AG04449 (cell line): ENCODE measurements at regions not wholly inside any gene's neighbourhood (a gene's known extent, or its start where the extent isn't known, plus 50 kb on each side); places are given as distances from the start of the nearest gene placed in this dataset.

ENCODE experiments used
- CTCF ChIA-PET: fragments of 350-600 bp; formaldehyde crosslinking; extraction: SDS; loops from one replicate; lab custom pipeline; 2021; ENCODE audit warnings: antibody characterized with exemption; lab: Yijun Ruan, JAX
- POLR2A ChIA-PET: fragments of 400-600, 350-600 bp; formaldehyde crosslinking; extraction: SDS; loops from one replicate; lab custom pipeline; 2020; ENCODE audit warnings: antibody characterized with exemption, inconsistent platforms; lab: Yijun Ruan, JAX
- DNase-seq: peaks from one replicate; pipeline ENCODE4 v3.0.0-alpha.2; 2010; ENCODE audit warnings: low read depth, low spot score
- H3K4me3 ChIP-seq: 2 replicates; pipeline ENCODE4 v1.5.1; 2011; ENCODE audit warnings: low read depth, mild to moderate bottlenecking, control low read depth, low read length
- TF ChIP-seq, protein P1 (sequence below): IDR thresholded peaks from one replicate; pipeline ENCODE4 v1.5.1; 2011; ENCODE audit warnings: mild to moderate bottlenecking, moderate library complexity, low read length, control low read depth, inconsistent platforms; ENCODE audit not compliant: insufficient read depth; ENCODE audit errors: missing control alignments

GRCh38 chr2:60251247-60251646 lies 302.2 kb downstream of the BCL11A start:
- H3K4me3 ChIP-seq: no peak overlapping the region
- ChIA-PET CTCF (no interaction called here), POLR2A (no interaction called here)
- TF ChIP-seq, protein P1, sequence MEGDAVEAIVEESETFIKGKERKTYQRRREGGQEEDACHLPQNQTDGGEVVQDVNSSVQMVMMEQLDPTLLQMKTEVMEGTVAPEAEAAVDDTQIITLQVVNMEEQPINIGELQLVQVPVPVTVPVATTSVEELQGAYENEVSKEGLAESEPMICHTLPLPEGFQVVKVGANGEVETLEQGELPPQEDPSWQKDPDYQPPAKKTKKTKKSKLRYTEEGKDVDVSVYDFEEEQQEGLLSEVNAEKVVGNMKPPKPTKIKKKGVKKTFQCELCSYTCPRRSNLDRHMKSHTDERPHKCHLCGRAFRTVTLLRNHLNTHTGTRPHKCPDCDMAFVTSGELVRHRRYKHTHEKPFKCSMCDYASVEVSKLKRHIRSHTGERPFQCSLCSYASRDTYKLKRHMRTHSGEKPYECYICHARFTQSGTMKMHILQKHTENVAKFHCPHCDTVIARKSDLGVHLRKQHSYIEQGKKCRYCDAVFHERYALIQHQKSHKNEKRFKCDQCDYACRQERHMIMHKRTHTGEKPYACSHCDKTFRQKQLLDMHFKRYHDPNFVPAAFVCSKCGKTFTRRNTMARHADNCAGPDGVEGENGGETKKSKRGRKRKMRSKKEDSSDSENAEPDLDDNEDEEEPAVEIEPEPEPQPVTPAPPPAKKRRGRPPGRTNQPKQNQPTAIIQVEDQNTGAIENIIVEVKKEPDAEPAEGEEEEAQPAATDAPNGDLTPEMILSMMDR: no peak
- DNase-seq: no peak

GRCh38 chr2:60249879-60250278 lies 303.6 kb downstream of the BCL11A start:
- no peak overlapping the region for H3K4me3 ChIP-seq
- no peak for DNase-seq
- TF ChIP-seq, protein P1: no peak
- CTCF ChIA-PET: no interaction called here
- POLR2A ChIA-PET: no interaction called here

GRCh38 chr2:60247471-60247870 lies 306.0 kb downstream of the BCL11A start:
- no peak for DNase-seq
- POLR2A ChIA-PET: no interaction called here
- TF ChIP-seq, protein P1: no peak
- CTCF ChIA-PET: no interaction called here
- no peak overlapping the region for H3K4me3 ChIP-seq

DNA sequence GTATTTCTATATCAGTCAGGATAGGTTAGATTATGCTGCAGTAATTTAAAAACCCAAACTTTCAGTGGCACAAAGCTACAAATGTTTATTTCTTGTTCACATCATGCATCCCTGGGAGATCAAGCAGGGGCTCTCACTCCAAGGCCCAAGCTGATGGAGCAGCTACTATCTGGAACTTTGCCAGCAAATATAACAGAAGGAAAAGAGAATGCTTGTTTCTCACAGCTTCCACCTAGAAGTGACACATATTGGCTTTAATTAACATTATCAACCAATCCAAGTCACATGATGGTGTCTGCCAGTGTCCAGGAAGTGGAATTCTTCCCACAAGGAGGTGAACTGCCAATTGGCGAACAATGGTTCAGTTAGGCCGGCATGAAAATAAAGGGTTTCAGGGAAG lies 306.9 kb downstream of the BCL11A start:
- no peak for DNase-seq
- TF ChIP-seq, protein P1: no peak
- H3K4me3 ChIP-seq: no peak overlapping the region
- CTCF ChIA-PET: no interaction called here
- POLR2A ChIA-PET: no interaction called here

DNA sequence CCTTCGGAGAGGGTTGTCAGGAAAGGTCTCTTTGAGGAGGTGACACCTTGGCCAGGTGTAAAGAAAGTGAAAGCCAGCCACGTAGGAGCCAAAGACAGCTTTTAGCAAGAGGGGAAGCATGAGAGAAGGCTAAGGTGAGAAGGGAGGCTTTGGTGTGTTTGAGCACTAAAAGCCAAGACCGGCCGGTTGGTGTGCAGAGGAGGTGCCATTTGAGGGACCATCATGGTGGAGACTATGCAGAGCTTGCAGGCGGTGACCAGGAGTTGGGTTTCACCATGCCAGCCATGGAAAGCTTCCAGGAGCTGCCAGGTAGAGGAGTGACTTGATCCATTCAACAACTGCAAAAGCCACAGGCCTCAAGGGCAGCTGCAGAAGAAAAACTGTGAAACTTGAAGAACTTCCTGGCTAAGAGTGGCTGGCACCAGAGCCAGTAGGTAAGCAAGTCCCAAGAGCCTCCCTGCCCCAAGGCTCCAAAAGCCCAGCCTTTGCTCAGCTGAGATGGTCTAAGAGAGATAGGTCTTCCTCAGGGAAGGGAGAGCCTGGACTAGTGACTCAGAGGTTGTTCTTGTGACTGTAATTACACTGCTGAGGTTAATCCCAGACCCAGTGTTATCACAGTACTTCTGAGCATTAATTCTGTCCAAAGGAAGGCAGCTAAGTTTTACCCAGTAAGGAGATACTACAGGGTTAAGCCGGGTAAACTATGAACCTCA lies 319.0 kb downstream of the BCL11A start:
- CTCF ChIA-PET: no interaction called here
- DNase-seq: no peak
- TF ChIP-seq, protein P1: no peak
- H3K4me3 ChIP-seq: no peak overlapping the region
- POLR2A ChIA-PET: no interaction called here

GRCh38 chr2:60230596-60230995 lies 322.9 kb downstream of the BCL11A start:
- DNase-seq: no peak
- no peak overlapping the region for H3K4me3 ChIP-seq
- TF ChIP-seq, protein P1: no peak
- POLR2A ChIA-PET: no interaction called here
- CTCF ChIA-PET: no interaction called here
